SU-DHL-6 (cell line): ENCODE measurements at regions not wholly inside any gene's neighbourhood (a gene's known extent, or its start where the extent isn't known, plus 50 kb on each side); places are given as distances from the start of the nearest gene placed in this dataset.

ENCODE experiments used
- H2AFZ ChIP-seq: fragments of 200-600 bp; sonication (generic); 2 replicates; pipeline ENCODE4 v1.6.1; 2014; ENCODE audit warnings: low read depth, mild to moderate bottlenecking, moderate library complexity, mixed read lengths, antibody characterized with exemption, low read length; ENCODE audit not compliant: severe bottlenecking
- H3F3A ChIP-seq: fragments of 200-600 bp; shearing (Covaris generic); 2 replicates; pipeline ENCODE4 v1.6.0; 2016; ENCODE audit warnings: antibody characterized with exemption, mild to moderate bottlenecking; ENCODE audit not compliant: insufficient read depth
- H3K27ac ChIP-seq: fragments of 200-600 bp; sonication (generic); 2 replicates; pipeline ENCODE4 v1.5.1; 2016; ENCODE audit warnings: low read depth, mild to moderate bottlenecking, low read length, moderate library complexity, mixed read lengths
- H3K27me3 ChIP-seq: fragments of 200-600 bp; sonication (generic), shearing (Covaris generic); 2 replicates; pipeline ENCODE4 v1.6.0; 2014; ENCODE audit warnings: mild to moderate bottlenecking, low read length
- H3K36me3 ChIP-seq: fragments of 200-600 bp; sonication (generic); 2 replicates; pipeline ENCODE4 v1.6.1; 2014; ENCODE audit warnings: mild to moderate bottlenecking, low read length, mixed read lengths
- H3K4me2 ChIP-seq: fragments of 300-600, 200-600 bp; shearing (Covaris generic), sonication (generic); 2 replicates; pipeline ENCODE4 v1.6.0; 2014; ENCODE audit warnings: low read length, low read depth, mild to moderate bottlenecking; ENCODE audit not compliant: poor library complexity, severe bottlenecking
- H3K4me3 ChIP-seq: fragments of 200-600 bp; sonication (generic); 2 replicates; pipeline ENCODE4 v1.5.1; 2014; ENCODE audit warnings: antibody characterized with exemption, low read length, mild to moderate bottlenecking, mixed read lengths; ENCODE audit not compliant: insufficient read depth, poor library complexity, severe bottlenecking
- H3K79me2 ChIP-seq: fragments of 200-600 bp; sonication (generic); 2 replicates; pipeline ENCODE4 v1.6.1; 2014; ENCODE audit warnings: mild to moderate bottlenecking, low read length, moderate library complexity; ENCODE audit not compliant: insufficient read depth
- H3K9ac ChIP-seq: fragments of 200-600 bp; sonication (generic); 2 replicates; pipeline ENCODE4 v1.7.0; 2014; ENCODE audit warnings: mild to moderate bottlenecking, low read length
- H3K9me2 ChIP-seq: fragments of 200-600 bp; sonication (generic); replicated peaks from 2 replicates; pipeline ENCODE4 v1.6.1; 2014; ENCODE audit warnings: low read length; ENCODE audit not compliant: insufficient read depth
- H3K9me3 ChIP-seq: fragments of 200-600 bp; sonication (generic); 2 replicates; pipeline ENCODE4 v1.6.1; 2014; ENCODE audit warnings: low read length, mixed read lengths; ENCODE audit not compliant: insufficient read depth
- H4K20me1 ChIP-seq: fragments of 200-600 bp; sonication (generic); 2 replicates; pipeline ENCODE4 v1.6.1; 2014; ENCODE audit warnings: low read depth, mild to moderate bottlenecking, antibody characterized with exemption, low read length, moderate library complexity, mixed read lengths
- CTCF ChIP-seq: fragments of 200-600 bp; sonication (generic); IDR thresholded peaks from one replicate; pipeline ENCODE4 v1.5.1; 2017; ENCODE audit warnings: antibody characterized with exemption, mild to moderate bottlenecking, low read length, moderate library complexity; ENCODE audit not compliant: insufficient read depth, poor library complexity, severe bottlenecking
- EZH2phosphoT487 ChIP-seq: fragments of 200-600 bp; sonication (generic), shearing (Covaris generic); conservative IDR thresholded peaks from 2 replicates; pipeline ENCODE4 v1.6.1; 2018; ENCODE audit warnings: mild to moderate bottlenecking, antibody characterized with exemption, low read length, moderate library complexity, mixed read lengths

GRCh38 chr3:26358405-26358804 lies 264.2 kb upstream of the LRRC3B start:
- Histone ChIP-seq H3K27ac (no peak overlapping the region), H4K20me1 (no peaks in the 10 kb centered on the region), H3K9me3 (no peaks in the 10 kb centered on the region), H3K27me3 (no peaks in the 10 kb centered on the region), H3K9me2 (no peaks in the 10 kb centered on the region), H3K9ac (no peak overlapping the region), H3K36me3 (no peaks in the 10 kb centered on the region), H3K4me3 (no peak overlapping the region), H3K4me2 (no peak overlapping the region), H3K79me2 (no peaks in the 10 kb centered on the region), H2AFZ (no peak overlapping the region), H3F3A (no peaks in the 10 kb centered on the region)
- TF ChIP-seq EZH2phosphoT487 = no peak
- no peak for TF ChIP-seq CTCF

- Histone ChIP-seq H3K36me3 (no peaks in the 10 kb centered on the region), H3K9me2 (no peaks in the 10 kb centered on the region), H2AFZ (no peak overlapping the region), H4K20me1 (no peaks in the 10 kb centered on the region), H3K9ac (no peak overlapping the region), H3K27me3 (no peaks in the 10 kb centered on the region), H3K79me2 (no peaks in the 10 kb centered on the region), H3K9me3 (no peaks in the 10 kb centered on the region), H3K4me2 (no peak overlapping the region), H3K27ac (no peak overlapping the region), H3K4me3 (no peak overlapping the region), H3F3A (no peaks in the 10 kb centered on the region)
- no peak for TF ChIP-seq CTCF
- no peak for TF ChIP-seq EZH2phosphoT487
Measured at GRCh38 chr3:26365706-26366105, 256.9 kb upstream of the LRRC3B start.

GRCh38 chr3:26368312-26368711 lies 254.3 kb upstream of the LRRC3B start:
- Histone ChIP-seq H3K4me2 (no peak overlapping the region), H3K27me3 (no peaks in the 10 kb centered on the region), H3K36me3 (no peaks in the 10 kb centered on the region), H3K27ac (no peak overlapping the region), H3F3A (no peaks in the 10 kb centered on the region), H3K9me2 (no peaks in the 10 kb centered on the region), H3K9me3 (no peaks in the 10 kb centered on the region), H3K79me2 (no peaks in the 10 kb centered on the region), H4K20me1 (no peaks in the 10 kb centered on the region), H3K9ac (no peak overlapping the region), H2AFZ (no peak overlapping the region), H3K4me3 (no peak overlapping the region)
- no peak for TF ChIP-seq EZH2phosphoT487
- no peak for TF ChIP-seq CTCF

GRCh38 chr3:26369133-26369532 lies 253.4 kb upstream of the LRRC3B start:
- H3K27me3 ChIP-seq = no peaks in the 10 kb centered on the region
- no peak overlapping the region for H2AFZ ChIP-seq
- no peaks in the 10 kb centered on the region for H3F3A ChIP-seq
- H3K9me2 ChIP-seq = no peaks in the 10 kb centered on the region
- TF ChIP-seq CTCF (no peak), EZH2phosphoT487 (no peak)
- no peaks in the 10 kb centered on the region for H3K36me3 ChIP-seq
- no peak overlapping the region for H3K9ac ChIP-seq
- H3K27ac ChIP-seq = no peak overlapping the region
- no peaks in the 10 kb centered on the region for H3K9me3 ChIP-seq
- H3K4me3 ChIP-seq = no peak overlapping the region
- no peak overlapping the region for H3K4me2 ChIP-seq
- H3K79me2 ChIP-seq = no peaks in the 10 kb centered on the region
- no peaks in the 10 kb centered on the region for H4K20me1 ChIP-seq
